PC-9 (cell line): ENCODE measurements at regions not wholly inside any gene's neighbourhood (a gene's known extent, or its start where the extent isn't known, plus 50 kb on each side); places are given as distances from the start of the nearest gene placed in this dataset.

Experiments used
- CTCF ChIP-seq: fragments of 200-600 bp; sonication (generic); conservative IDR thresholded peaks from 2 replicates; pipeline ENCODE4 v1.6.1; 2017; ENCODE audit warnings: mixed run types, antibody characterized with exemption, mild to moderate bottlenecking, moderate library complexity
- EZH2 ChIP-seq: fragments of 200-600 bp; sonication (generic); IDR thresholded peaks from 2 replicates; pipeline ENCODE4 v1.8.0; 2017; ENCODE audit warnings: antibody characterized with exemption, low read depth

GRCh38 chr7:124162667-124163066 is 129.8 kb upstream of the TMEM229A start:
- no peak for TF ChIP-seq CTCF
- TF ChIP-seq EZH2, result no peak
